Posterior cingulate gyrus (tissue), 11 donors: ENCODE measurements at regions not wholly inside any gene's neighbourhood (a gene's known extent, or its start where the extent isn't known, plus 50 kb on each side); places are given as distances from the start of the nearest gene placed in this dataset.

ENCODE experiments used
- DNase-seq, 10 donors: peaks; one replicate each; pipeline versions ENCODE4 v3.0.0 to v3.0.0-alpha.2; 2020 to 2021; ENCODE audit warnings: mixed read lengths in 3 of 10
- intact Hi-C: fragments of 100-400 bp; cut with DNase I; formaldehyde crosslinking; loops from one replicate; pipeline ENCODE4 v1.15.1; 2023

DNA sequence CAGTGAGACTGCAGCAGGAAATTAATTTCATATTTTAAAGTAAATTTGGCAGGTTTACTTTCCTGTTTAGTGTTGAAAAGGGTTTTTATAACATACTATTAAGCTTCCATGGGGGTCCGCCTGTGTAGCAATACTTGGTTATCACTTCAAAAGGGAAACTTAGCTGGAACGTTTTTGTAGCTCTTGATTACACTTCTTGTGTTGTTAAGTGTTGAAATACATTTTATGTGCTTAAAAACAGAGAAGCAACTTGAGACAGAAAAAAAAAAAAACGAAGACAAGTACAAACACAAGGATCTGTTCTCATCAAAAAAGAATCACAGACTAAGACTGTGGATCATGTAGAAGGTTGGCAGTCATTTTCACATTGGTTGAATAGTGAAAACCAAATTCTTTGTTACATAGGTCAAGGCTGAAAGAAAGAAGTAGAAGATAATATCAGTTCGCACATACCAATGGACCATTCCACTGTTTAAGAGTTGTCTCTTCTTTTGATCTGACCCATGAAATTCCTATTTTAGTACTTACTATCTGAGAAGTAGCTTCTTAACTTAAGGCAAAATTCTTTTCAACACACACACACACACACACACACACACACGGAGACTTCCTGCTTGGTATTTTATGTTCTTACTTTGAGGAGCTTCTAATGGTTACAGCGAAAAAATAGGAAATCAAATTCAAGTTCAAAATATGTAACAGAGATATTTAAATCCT is 113.9 kb upstream of the SLC35B3 start:
- no peak for DNase-seq
- intact Hi-C loops: no loop called here

DNA sequence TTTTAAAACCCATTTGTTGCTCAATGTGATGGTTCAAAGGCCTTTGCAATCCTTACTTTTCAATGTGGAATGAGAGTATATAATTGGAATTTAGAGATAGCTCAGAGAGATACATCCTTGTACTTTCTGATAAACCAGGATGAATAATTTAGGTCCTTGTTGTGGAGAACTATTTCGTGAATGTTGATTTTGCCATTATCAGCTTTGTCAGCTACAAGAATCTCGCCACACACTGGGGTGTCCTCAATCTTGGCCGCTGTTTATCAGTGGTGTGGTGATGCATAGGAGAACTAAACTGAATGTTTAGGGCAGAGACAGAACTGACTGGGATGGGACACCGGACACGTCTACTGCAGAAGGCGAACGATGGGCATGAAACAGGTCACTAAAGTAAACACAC is 111.2 kb upstream of the SLC35B3 start:
- no peak for DNase-seq
- intact Hi-C loops: no loop called here

DNA sequence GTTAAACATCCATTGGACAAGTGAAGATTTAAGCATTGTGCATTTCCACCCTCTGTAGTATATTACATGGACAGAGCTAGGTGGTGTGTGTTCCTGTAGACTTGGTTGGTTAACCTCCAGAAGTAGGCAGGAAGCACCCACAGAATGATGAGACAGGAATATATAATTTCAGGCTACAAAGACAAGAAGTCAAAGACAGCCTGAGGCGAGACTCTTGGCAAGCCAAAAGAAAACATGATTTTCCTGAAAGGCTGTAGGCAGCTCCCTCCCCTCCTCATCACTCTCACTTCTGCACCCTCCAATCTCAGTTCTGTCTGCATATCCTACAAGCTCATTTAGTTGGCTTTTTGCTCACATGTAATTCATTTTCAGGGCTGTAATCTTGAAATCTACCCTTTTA is 110.0 kb upstream of the SLC35B3 start:
- intact Hi-C loops: no loop called here
- DNase-seq: no peak

DNA sequence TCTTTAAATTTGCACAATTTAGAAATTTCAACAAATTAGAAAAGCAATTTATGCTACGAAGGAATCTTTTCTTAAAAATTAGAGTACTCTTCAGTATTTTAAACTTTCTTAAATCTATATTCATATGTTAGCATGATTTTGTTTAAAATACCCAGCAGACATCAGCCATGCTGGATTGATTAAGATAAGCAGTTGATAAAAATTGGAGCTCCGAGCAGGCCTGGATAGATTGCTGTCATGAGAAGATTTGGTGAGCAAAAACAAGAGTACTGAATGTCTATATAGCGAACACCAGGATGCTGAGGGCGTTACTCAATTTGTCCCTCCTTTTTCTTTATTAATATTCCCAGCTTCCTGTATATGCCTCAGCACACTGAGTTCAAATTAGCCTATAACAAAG is 108.4 kb upstream of the SLC35B3 start:
- intact Hi-C loops: no loop called here
- no peak for DNase-seq

DNA sequence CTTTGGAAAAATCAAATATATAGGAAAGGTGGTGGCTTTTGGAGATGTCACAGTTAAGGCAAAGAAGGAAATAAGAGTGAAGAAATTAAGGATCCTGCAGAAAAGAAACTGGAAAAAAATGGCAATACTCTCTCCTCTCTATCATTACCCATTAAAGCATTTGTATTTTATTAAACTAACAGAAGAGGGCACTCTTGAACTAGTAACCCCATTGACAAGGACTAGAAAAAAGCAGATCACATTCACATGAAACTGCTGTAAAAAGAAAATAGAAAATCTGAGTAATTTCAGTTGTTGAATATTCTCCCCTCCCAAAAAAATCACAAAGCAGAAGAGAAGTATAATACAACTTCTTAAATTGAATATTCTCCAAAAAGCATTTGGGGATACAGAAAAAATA is 104.1 kb upstream of the SLC35B3 start:
- DNase-seq: no peak
- intact Hi-C loops: no loop called here

DNA sequence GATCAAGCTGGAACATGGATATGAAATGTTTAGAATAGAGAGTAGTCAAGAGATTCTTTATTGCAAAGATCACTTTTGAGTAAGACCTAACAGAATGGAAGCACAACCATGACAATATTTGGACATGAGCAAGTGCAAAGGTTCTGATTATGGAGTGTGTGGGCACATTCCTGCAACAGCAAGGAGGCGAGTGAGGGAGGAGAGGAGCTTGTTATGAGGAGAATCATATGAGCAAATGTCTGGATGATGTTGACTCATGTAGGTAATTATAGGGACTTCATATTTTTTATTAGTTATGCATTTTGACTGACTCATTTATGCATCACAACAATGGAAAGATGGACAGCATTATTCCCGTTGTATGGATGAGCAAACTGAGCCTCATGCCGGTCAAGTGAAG is 100.8 kb upstream of the SLC35B3 start:
- intact Hi-C loops: no loop called here
- no peak for DNase-seq

DNA sequence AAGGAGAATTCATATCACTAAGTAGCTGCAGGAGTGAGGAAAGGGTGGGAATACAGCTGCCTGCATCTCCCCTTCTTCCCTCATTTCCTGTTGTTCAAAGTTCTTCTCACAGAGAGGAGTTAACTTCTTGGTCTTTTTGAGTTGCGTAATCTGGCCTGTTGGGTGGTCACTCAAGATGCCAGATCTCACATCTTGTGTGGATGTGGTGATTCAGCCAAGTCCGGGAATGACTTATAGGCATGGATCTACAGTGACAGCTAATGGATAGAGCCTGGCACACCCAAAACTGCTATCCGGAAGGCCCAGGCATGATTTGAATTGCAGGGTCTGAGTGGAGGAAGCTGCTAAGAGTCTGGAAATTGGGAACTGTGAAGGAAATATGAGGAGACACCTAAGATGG is 100.2 kb upstream of the SLC35B3 start:
- intact Hi-C loops: no loop called here
- DNase-seq: no peak

DNA sequence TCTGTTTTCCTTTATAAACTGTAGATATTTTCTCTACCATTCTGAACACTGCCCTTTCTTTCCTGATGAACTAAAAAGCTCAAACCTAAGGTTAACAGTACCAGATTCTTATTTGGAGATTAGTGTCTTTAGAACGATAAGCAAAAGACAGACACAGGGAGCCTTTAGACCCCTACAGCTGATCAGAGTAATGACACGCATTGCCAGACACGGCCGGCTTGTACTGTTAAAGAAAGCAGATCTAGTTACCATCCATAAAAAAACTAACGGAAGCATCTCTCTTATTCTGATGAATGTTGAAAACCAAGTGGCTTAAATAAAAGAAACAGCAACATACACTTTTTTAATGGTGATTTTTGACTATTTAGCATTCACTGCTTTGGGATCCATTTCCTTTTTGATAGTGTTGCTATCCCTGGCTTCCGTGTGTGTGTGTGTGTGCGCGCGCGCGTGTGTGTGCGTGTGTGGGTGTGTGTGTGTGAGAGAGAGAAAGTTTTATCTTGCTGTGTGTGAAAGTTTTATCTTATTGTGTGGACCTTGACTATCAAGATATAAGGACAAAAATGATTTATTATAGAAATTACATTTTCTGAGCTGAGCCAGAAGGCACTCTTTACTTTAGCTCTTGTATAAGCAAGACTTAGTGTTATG is 95.6 kb upstream of the SLC35B3 start:
- DNase-seq: no peak
- intact Hi-C loops: no loop called here

DNA sequence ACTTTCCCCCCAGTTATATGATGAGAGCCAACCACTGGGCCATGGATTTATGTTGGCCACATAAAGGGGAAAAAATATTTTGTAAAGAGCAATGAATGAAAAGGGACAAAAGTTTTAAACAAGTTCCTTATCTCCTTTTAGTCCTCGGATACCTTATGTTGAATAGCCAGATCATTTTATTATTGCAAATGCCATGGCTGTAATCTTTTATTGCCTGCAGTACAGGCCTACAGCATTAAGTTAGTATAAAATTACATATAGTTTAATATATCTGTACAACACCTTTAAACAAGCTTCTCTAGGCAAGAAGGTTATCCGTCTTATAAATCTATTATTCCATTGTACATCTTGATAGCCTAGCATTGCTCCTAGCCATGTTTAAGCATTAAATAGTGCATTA is 93.9 kb upstream of the SLC35B3 start:
- DNase-seq: no peak
- intact Hi-C loops: no loop called here

DNA sequence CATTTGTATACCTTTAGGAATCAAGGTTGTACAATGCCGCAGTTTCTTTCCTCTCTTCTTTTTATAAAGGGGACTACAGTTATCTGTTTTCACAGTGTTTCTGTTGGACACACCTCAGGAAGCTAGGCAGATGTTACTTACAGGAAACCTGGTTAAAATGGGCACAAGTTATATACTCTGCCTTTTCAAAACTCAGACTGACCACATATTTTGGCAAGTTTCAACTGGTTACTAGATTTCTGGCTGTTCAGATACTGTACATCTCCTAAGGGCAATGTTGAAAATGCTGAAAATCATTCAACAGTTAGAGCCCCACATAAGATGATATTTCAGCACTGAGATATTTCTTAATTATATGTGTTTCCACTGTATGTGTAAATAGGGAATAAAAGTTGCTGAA is 92.5 kb upstream of the SLC35B3 start:
- DNase-seq: no peak
- intact Hi-C loops: no loop called here

DNA sequence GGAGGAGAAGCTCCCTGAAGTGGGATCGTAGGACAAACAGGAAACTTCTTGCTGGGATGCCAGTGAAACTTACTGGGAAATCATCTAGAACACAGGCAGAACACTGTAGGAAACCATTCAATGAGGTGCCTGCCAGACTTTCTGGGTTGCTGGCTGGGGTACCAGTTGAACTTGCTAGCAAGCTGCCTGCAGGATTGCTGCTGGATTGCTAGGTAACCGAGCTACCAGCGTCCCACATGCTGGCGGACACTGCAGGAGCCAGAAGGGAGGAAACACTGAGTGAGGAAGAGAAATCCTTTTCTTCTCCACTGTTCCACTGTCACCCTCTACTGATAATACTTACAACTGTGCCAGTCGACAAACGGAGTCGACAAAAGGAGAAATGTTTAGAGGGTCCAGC is 91.3 kb upstream of the SLC35B3 start:
- DNase-seq: peak in 6 of 10 donors; percentile 5 to 73 (median 10)
- intact Hi-C loops: no loop called here

DNA sequence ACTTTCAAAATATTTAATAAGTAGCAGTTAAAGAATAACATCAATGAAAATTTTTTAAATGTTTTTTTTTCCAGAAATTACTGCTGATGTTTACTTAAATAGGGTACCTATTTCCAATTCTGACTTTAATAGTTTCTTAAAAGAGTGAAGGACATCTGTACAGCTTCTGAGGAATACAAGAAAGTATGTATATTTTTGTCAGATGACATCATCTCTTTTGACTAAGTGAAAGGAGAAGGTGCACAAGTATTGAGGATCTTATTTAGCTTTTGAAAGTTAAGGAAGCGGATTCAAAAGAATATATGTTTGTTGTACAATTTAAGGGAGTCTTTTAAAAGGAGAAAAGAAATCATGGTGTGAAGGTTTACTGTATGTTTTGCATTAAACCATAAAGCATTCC is 90.0 kb upstream of the SLC35B3 start:
- intact Hi-C loops: no loop called here
- DNase-seq: no peak

DNA sequence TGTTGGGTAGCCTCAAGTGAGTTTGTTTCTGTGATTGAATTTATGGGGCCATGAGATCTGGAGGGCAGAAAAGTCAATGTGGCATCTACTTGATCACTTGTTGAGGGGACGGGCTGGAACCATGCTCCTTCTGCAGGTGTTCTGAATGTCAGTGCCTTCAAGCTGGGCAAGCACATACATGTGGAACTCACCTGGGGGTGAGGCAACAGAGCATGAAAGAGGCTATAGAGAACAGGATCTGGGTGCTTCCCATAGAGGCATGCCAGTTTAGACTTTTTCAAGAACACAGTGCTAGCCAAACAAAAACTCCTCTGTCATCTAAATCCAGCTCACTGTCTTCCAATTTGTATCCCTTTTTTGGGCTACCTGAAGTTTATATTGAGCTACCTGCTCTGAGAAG is 77.8 kb upstream of the SLC35B3 start:
- no peak for DNase-seq
- intact Hi-C loops: no loop called here

DNA sequence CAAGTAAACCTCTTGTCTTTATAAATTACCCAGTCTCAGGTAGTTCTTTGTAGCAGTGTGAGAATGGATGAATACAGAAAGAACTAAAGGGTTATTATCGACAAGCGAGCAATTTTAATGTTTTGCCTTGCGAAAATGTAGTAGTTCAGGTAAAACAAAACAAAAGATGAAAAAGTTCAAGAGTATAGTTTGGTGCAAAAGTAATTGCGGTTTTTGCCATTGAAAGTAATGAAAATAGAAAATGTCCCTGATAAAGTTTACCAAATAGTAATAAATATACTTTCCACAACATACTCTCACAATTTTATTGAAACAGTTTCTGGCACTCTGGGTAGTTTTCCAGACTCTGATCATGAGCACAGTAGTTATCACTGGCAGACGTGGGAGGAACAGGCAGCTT is 71.9 kb upstream of the SLC35B3 start:
- no peak for DNase-seq
- intact Hi-C loops: no loop called here

DNA sequence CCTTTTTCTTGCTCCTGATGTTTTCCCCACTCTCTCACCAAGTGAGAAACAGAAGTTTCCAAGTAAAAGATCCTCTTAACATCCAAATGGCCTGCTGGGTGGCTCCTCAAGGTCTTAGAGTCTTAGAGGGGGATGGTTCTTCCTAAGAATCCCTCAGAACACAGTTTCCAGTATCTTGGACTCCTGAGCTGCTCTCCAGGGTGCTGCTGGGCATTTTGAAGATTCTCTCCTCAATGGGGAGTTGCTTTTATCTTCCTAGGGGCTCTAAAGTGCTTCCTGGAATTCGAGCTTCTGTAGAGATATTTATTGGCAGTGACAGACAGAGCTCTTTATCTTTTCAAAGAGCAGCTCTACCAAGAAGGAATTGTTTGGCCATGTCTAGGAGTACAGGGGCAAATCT is 70.8 kb upstream of the SLC35B3 start:
- intact Hi-C loops: no loop called here
- no peak for DNase-seq

DNA sequence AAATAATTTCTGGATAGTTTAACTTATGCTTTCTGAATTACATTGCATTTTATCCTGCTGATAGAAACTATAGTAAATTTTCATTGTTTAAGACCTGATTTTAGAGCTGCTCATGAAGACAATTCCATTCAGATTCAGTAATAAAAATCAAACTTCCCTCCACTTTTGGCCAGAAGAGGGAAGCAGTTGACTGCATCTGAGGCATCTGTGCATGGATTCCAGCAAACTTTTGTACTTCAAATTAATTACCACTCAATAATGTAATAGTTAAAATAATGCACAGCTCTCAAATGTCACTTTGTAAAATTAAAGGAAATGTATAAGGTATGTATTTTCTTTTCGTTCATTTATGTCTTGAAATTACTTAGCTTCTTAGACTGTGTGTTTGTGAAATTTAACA is 64.2 kb upstream of the SLC35B3 start:
- DNase-seq: no peak

DNA sequence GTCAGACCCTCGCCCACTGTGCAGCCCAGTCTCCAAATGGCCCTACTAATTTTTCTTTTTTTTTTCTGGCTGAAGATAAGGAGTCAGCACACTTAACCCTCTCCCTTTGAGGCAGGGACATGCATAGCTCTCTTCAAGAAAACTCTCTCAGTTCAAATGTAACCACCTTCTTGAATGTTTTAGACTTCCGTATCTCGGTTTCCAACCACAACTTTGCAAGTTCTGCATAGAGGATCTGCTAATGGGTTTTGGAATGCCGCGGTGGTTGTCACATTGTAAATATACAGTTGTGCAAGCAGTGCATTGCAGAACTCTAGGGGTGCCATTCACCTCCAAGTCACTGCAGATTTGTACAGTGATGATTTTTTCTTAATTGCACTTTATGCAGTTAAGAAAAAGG is 59.4 kb upstream of the SLC35B3 start:
- intact Hi-C loops: no loop called here

More for the DNA sequence above, 64.2 kb upstream of the SLC35B3 start:
- intact Hi-C loops: no loop called here

DNA sequence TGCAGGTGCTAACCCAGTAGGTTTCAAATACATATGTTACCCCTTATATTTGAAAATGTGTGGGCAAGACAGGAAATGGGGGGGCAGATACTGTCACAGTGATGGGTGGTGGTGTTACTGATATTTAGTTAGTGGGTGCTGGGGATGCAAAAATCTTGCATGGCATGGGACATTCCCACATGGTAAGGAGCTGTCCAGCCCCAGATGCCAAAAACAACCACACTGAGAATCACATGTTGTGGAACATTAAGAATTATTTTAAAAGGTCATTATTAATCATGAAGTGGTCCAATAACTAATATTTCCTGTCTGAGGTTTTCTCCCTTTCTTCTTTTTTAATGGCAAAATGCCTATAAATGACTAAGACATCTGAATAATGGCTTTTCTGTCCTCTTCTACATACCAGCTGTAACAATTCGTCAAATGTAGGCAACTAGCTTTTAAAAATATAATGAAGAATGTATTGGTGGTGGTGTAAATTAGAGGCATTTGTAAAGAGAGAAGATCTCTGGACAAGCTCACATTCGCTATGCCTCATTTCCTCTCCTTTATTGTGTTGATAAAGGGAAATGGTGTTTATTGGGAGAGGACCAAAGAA is 57.3 kb upstream of the SLC35B3 start:
- DNase-seq: no peak
- intact Hi-C loops: no loop called here

More for the DNA sequence above, 59.4 kb upstream of the SLC35B3 start:
- DNase-seq: no peak
